Heart left ventricle (tissue), 13 donors: ENCODE measurements at regions not wholly inside any gene's neighbourhood (a gene's known extent, or its start where the extent isn't known, plus 50 kb on each side); places are given as distances from the start of the nearest gene placed in this dataset.

ENCODE experiments used
- POLR2A ChIP-seq, 2 donors: fragments of 450-650 bp; IDR thresholded peaks; one replicate each; pipeline ENCODE4 v1.6.1; 2017; ENCODE audit warnings: antibody characterized with exemption in 2 of 2, mild to moderate bottlenecking in 2 of 2, moderate library complexity in 2 of 2
- TF ChIP-seq, protein P1 (sequence below), 12 donors: fragments of 200-600 bp; sonication (generic) in 4 of 12; IDR thresholded peaks; one replicate each; pipeline versions ENCODE4 v1.5.0 to v1.8.0; 2018 to 2022; ENCODE audit warnings: antibody characterized with exemption in 12 of 12, mild to moderate bottlenecking in 5 of 12
- donor health status: ischemic (EF 13 %, LVEDD 7.1; RV severe dilation, severe dysfunction).
- donor health status: DM: no; HTN: yes; CAD: no.
- donor health status: DM: no; HTN: no; CAD: no.
- donor health status: ischemic (EF 25% LVEDD 6.9; RV normal size, moderate dysfunction).
- donor health status: ischemic (EF 25% LVEDD 5.7; RV mildly dilated, moderate dysfunction).
- donor health status: ischemic (EF 35%, LVEDD 5.7; RV mildly dilated, moderate dysfunction).
- donor health status: nonischemic (EF 11% LVEDD 7.7; RV severe dilation, severe dysfunction).
- donor health status: DM: yes; HTN: yes; CAD: no.
- donor health status: PGD.
- donor health status: ischemic (EF 29% LVEDD 5.4; RV normal size, mild dysfunction).
- donor health status: nonischemic (EF 23%, LVEDD 6.1; RV moderate dilation, normal function).

GRCh38 chr18:2169656-2170055, 401.6 kb downstream of the METTL4 start:
- TF ChIP-seq, protein P1, sequence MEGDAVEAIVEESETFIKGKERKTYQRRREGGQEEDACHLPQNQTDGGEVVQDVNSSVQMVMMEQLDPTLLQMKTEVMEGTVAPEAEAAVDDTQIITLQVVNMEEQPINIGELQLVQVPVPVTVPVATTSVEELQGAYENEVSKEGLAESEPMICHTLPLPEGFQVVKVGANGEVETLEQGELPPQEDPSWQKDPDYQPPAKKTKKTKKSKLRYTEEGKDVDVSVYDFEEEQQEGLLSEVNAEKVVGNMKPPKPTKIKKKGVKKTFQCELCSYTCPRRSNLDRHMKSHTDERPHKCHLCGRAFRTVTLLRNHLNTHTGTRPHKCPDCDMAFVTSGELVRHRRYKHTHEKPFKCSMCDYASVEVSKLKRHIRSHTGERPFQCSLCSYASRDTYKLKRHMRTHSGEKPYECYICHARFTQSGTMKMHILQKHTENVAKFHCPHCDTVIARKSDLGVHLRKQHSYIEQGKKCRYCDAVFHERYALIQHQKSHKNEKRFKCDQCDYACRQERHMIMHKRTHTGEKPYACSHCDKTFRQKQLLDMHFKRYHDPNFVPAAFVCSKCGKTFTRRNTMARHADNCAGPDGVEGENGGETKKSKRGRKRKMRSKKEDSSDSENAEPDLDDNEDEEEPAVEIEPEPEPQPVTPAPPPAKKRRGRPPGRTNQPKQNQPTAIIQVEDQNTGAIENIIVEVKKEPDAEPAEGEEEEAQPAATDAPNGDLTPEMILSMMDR (IDR thresholded peaks at IDR 0.05): no peak
- no peak for TF ChIP-seq POLR2A (IDR thresholded peaks at IDR 0.05)
